ENCODE measurements at regions not wholly inside any gene's neighbourhood (a gene's known extent, or its start where the extent isn't known, plus 50 kb on each side); places are given as distances from the start of the nearest gene placed in this dataset.

GRCh38 chr20:58569241-58570125 is 54.3 kb upstream of the APCDD1L start:
- no peak for TF ChIP-seq CTCF (optimal IDR thresholded peaks at IDR 0.05 in 1 of 3, IDR thresholded peaks at IDR 0.05 in 1 of 3, conservative IDR thresholded peaks at IDR 0.05 in 1 of 3; ENCODE audit: extremely low read depth in 1 of 3, insufficient read depth in 2 of 3, low read length in 3 of 3)
- TF ChIP-seq EZH2 (IDR thresholded peaks at IDR 0.05; ENCODE audit: low read length): no peak

Measured in keratinocyte (primary cell).